ENCODE measurements at regions not wholly inside any gene's neighbourhood (a gene's known extent, or its start where the extent isn't known, plus 50 kb on each side); places are given as distances from the start of the nearest gene placed in this dataset.
"Not testable (repeated sequence)": the region's sequence is repeated elsewhere in the genome, so short reads cannot be mapped to it uniquely, and the experiment has no call there.

GRCh38 chr11:82533628-82534327 lies 199.9 kb downstream of the FAM181B start:
- no peak for DNase-seq

- no peak for DNase-seq
Measured at GRCh38 chr11:82529936-82530335, 203.7 kb downstream of the FAM181B start.

GRCh38 chr11:82527081-82527584 lies 206.5 kb downstream of the FAM181B start:
- DNase-seq, result no peak

GRCh38 chr11:82523141-82523540 lies 210.5 kb downstream of the FAM181B start:
- DNase-seq, result no peak

- no peak for DNase-seq
Measured at GRCh38 chr11:82521427-82521826, 212.2 kb downstream of the FAM181B start.

GRCh38 chr11:82507288-82507687 lies 226.4 kb downstream of the FAM181B start:
- no peak for DNase-seq

GRCh38 chr11:82505379-82505778 lies 228.3 kb downstream of the FAM181B start:
- no peak for DNase-seq

GRCh38 chr11:82501174-82501573 lies 232.5 kb downstream of the FAM181B start:
- not testable (repeated sequence) for DNase-seq

- no peak for DNase-seq
Measured at GRCh38 chr11:82494988-82495432, 238.7 kb downstream of the FAM181B start.

GRCh38 chr11:82474876-82475275 lies 258.8 kb downstream of the FAM181B start:
- DNase-seq, result no peak

- DNase-seq, result no peak
Measured at GRCh38 chr11:82465481-82465880, 268.2 kb downstream of the FAM181B start.

- no peak for DNase-seq
Measured at GRCh38 chr11:82462608-82463242, 270.9 kb downstream of the FAM181B start.

- DNase-seq, result no peak
Measured at GRCh38 chr11:82458761-82459160, 274.9 kb downstream of the FAM181B start.

GRCh38 chr11:82458147-82458546 lies 275.5 kb downstream of the FAM181B start:
- DNase-seq, result no peak

- no peak for DNase-seq
Measured at GRCh38 chr11:82450996-82451395, 282.7 kb downstream of the FAM181B start.

- DNase-seq, result no peak
Measured at GRCh38 chr11:82406611-82407010, 327.1 kb downstream of the FAM181B start.

GRCh38 chr11:82405421-82405820 lies 328.2 kb downstream of the FAM181B start:
- no peak for DNase-seq

GRCh38 chr11:82404981-82405380 lies 328.7 kb downstream of the FAM181B start:
- no peak for DNase-seq

- DNase-seq, result no peak
Measured at GRCh38 chr11:82403640-82404305, 329.9 kb downstream of the FAM181B start.

- DNase-seq, result no peak
Measured at GRCh38 chr11:82398300-82398815, 335.3 kb downstream of the FAM181B start.

GRCh38 chr11:82396639-82397038 lies 337.0 kb downstream of the FAM181B start:
- not testable (repeated sequence) for DNase-seq

- no peak for DNase-seq
Measured at GRCh38 chr11:82384308-82384707, 349.4 kb downstream of the FAM181B start.

- no peak for DNase-seq
Measured at GRCh38 chr11:82373781-82374542, 359.7 kb downstream of the FAM181B start.
